ENCODE measurements at regions not wholly inside any gene's neighbourhood (a gene's known extent, or its start where the extent isn't known, plus 50 kb on each side); places are given as distances from the start of the nearest gene placed in this dataset.

GRCh38 chr19:30076101-30076551 lies 134.1 kb downstream of the URI1 start:
- no peak overlapping the region for H3K4me3 ChIP-seq
- intact Hi-C loops (cut with DNase I), result no loop called here
- no peak for ATAC-seq
- H3K27me3 ChIP-seq, result peaks cover 0 to 17% (median 0%) of the 10 kb centered on the region in 9 donors
- 54 to 72% (median 61%) methylated on average over 10 to 11 of the region's 11 CpGs for WGBS, 4 donors
- H3K27ac ChIP-seq, result no peak overlapping the region
- H3K9me3 ChIP-seq, result peaks cover 0 to 7% (median 0%) of the 10 kb centered on the region in 12 donors
- H3K4me1 ChIP-seq, result peaks cover 0 to 8% (median 0%) of the 10 kb centered on the region in 12 donors
- peak in 1 of 5 donors; percentile 31 for DNase-seq
- TF ChIP-seq CTCF (IDR thresholded peaks at IDR 0.05), result no peak
- TF ChIP-seq POLR2A (IDR thresholded peaks at IDR 0.05), result no peak
- no peaks in the 10 kb centered on the region for H3K36me3 ChIP-seq

GRCh38 chr19:30076751-30077670 lies 135.0 kb downstream of the URI1 start:
- WGBS, 4 donors, result 78 to 87% (median 80%) methylated on average over 11 to 14 of the region's 14 CpGs

GRCh38 chr19:30077851-30078355 lies 135.9 kb downstream of the URI1 start:
- TF ChIP-seq CTCF (IDR thresholded peaks at IDR 0.05) (no peak), POLR2A (IDR thresholded peaks at IDR 0.05) (no peak)
- intact Hi-C loops (cut with DNase I), result no loop called here
- H3K9me3 ChIP-seq, result peaks cover 0 to 7% (median 0%) of the 10 kb centered on the region in 12 donors
- H3K4me3 ChIP-seq, result no peak overlapping the region
- no peaks in the 10 kb centered on the region for H3K36me3 ChIP-seq
- DNase-seq, result peak in 1 of 5 donors; percentile 35
- WGBS, 4 donors, result 77 to 84% (median 80%) methylated on average over 9 to 10 of the region's 10 CpGs
- H3K4me1 ChIP-seq, result no peaks in the 10 kb centered on the region
- no peak for ATAC-seq
- H3K27me3 ChIP-seq, result peaks cover 0 to 17% (median 0%) of the 10 kb centered on the region in 9 donors
- no peak overlapping the region for H3K27ac ChIP-seq

More at GRCh38 chr19:30076751-30077670, 135.0 kb downstream of the URI1 start:
- Histone ChIP-seq H3K4me3 (no peak overlapping the region), H3K4me1 (no peaks in the 10 kb centered on the region), H3K27ac (no peak overlapping the region), H3K36me3 (no peaks in the 10 kb centered on the region), H3K27me3 (peaks cover 0 to 17% (median 0%) of the 10 kb centered on the region in 9 donors), H3K9me3 (peaks cover 0 to 7% (median 0%) of the 10 kb centered on the region in 12 donors)
- DNase-seq (peak in 1 of 5 donors; percentile 18), ATAC-seq (no peak)
- intact Hi-C loops (cut with DNase I), result no loop called here
- TF ChIP-seq CTCF (IDR thresholded peaks at IDR 0.05) (no peak), POLR2A (IDR thresholded peaks at IDR 0.05) (no peak)

GRCh38 chr19:30078381-30078910 lies 136.4 kb downstream of the URI1 start:
- Histone ChIP-seq H3K27me3 (peaks cover 0 to 17% (median 0%) of the 10 kb centered on the region in 9 donors), H3K27ac (no peak overlapping the region), H3K4me3 (no peak overlapping the region), H3K36me3 (no peaks in the 10 kb centered on the region), H3K4me1 (no peaks in the 10 kb centered on the region), H3K9me3 (peaks cover 0 to 7% (median 0%) of the 10 kb centered on the region in 12 donors)
- DNase-seq (peak in 1 of 5 donors; percentile 17), ATAC-seq (no peak)
- WGBS, 4 donors, result 57 to 75% (median 68%) methylated on average over 3 to 5 of the region's 5 CpGs
- TF ChIP-seq CTCF (IDR thresholded peaks at IDR 0.05), result no peak
- TF ChIP-seq POLR2A (IDR thresholded peaks at IDR 0.05), result no peak
- intact Hi-C loops (cut with DNase I), result no loop called here

All from heart left ventricle (tissue), 16 donors.